AG04450 (cell line): ENCODE measurements at regions not wholly inside any gene's neighbourhood (a gene's known extent, or its start where the extent isn't known, plus 50 kb on each side); places are given as distances from the start of the nearest gene placed in this dataset.
"Not testable (repeated sequence)": the region's sequence is repeated elsewhere in the genome, so short reads cannot be mapped to it uniquely, and the experiment has no call there.

Experiments
- CTCF ChIA-PET: fragments of 300-600, 350-600 bp; formaldehyde crosslinking; extraction: SDS; loops from one replicate; lab custom pipeline; 2022; ENCODE audit warnings: antibody characterized with exemption, inconsistent platforms; lab: Charles Lee
- POLR2A ChIA-PET: fragments of 350-600 bp; formaldehyde crosslinking; extraction: SDS; loops from one replicate; lab custom pipeline; 2021; ENCODE audit warnings: antibody characterized with exemption, inconsistent platforms; lab: Yijun Ruan, JAX
- DNase-seq: peaks from one replicate; pipeline ENCODE4 v3.0.0-alpha.2; 2011; ENCODE audit warnings: low read depth, low spot score
- H3K27ac ChIP-seq: one replicate; pipeline ENCODE4 v1.5.1; 2012; ENCODE audit warnings: low read depth, low read length, control low read depth
- H3K27me3 ChIP-seq: one replicate; pipeline ENCODE4 v1.6.0; 2012; ENCODE audit warnings: low read length; ENCODE audit not compliant: control insufficient read depth, insufficient read depth
- H3K4me3 ChIP-seq: 2 replicates; pipeline ENCODE4 v1.5.1; 2011; ENCODE audit warnings: mild to moderate bottlenecking, low read depth, low read length, control low read depth
- H3K9me3 ChIP-seq: 2 replicates; pipeline ENCODE4 v1.5.1; 2012; ENCODE audit warnings: low read length; ENCODE audit not compliant: control insufficient read depth, insufficient read depth
- CTCF ChIP-seq: IDR thresholded peaks from 2 replicates; pipeline ENCODE4 v1.5.1; 2011; ENCODE audit warnings: low read depth, low read length, control low read depth, inconsistent platforms

DNA sequence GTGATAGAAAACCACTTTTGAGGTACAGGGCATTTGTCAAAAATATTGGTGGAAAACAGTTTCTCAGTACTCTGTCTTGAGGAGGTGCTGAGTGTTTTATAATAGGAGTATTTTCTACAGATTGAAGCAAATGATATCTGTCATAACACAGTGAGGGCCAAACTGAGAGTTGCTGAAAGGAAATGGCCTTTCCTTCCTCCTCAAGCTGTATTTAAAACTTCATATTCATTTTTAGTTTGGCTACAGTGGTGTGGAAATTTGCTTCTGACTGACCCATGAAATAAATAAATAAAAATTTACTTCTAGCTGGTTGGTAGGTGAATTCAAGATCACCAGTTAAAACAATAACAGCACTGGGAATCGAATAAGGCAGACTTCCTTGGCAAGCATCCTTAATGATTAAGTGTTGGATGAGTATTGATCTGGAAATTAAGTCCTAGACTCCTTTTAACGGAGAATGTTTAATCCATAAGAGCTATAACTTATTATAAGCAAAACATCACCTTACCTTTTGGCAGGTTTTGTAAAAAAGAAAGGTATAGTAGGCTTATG is 828.6 kb upstream of the CITED2 start:
- Histone ChIP-seq H3K9me3 (peaks cover 8% of the 10 kb centered on the region), H3K4me3 (no peak overlapping the region), H3K27me3 (no peaks in the 10 kb centered on the region), H3K27ac (no peak overlapping the region)
- POLR2A ChIA-PET: interaction anchor here (1.1 kb wide), 1 partner anchor 828 kb away, joined by 3 read pairs; the partner anchor contains the start of gene CITED2
- CTCF ChIA-PET: no interaction called here
- DNase-seq: no peak
- no peak for TF ChIP-seq CTCF

DNA sequence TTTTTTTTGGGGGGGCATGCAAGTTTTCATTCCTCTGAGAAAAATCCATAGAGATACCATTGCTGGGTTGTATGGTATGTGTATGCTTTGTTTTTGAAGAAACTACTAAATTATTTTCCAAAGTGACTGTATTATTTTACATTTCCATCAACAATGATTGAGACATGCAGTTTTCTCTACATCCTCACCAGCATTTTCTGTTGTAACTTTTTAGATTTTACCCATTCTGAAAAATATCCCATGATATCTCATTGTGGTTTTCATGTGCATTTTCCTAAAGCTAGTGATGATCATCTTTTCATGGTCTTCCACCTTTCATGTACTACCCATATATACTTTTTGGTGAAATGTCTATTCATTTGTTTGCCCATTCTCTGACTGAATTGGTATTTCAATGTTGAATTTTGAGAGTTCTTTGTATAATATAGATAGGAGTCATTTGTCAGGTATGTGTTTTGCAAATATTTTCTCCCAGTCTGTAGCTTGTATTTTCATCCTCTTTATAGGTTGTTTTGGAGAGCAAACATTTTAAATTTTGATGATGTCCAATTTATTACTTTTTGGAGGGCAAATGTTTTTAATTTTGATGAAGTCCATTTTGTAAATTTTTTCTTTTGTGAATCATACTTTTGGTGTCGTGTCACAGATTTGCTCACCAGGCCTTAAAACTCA is 827.5 kb upstream of the CITED2 start:
- no peak for TF ChIP-seq CTCF
- Histone ChIP-seq H3K4me3 (no peak overlapping the region), H3K9me3 (peaks cover 8% of the 10 kb centered on the region), H3K27me3 (no peaks in the 10 kb centered on the region), H3K27ac (no peak overlapping the region)
- POLR2A ChIA-PET: no interaction called here
- no peak for DNase-seq
- CTCF ChIA-PET: no interaction called here

GRCh38 chr6:140193269-140193668 is 818.8 kb upstream of the CITED2 start:
- no peak overlapping the region for H3K4me3 ChIP-seq
- ChIA-PET CTCF (interaction anchor here (0.5 kb wide), 1 partner anchor 161 kb away, joined by 10 read pairs; no protein-coding TSS in a partner anchor), POLR2A (no interaction called here)
- H3K27ac ChIP-seq: no peak overlapping the region
- H3K9me3 ChIP-seq: peaks cover 12% of the 10 kb centered on the region
- no peaks in the 10 kb centered on the region for H3K27me3 ChIP-seq
- DNase-seq: no peak
- no peak for TF ChIP-seq CTCF

GRCh38 chr6:140192018-140192417 is 817.6 kb upstream of the CITED2 start:
- CTCF ChIA-PET: no interaction called here
- no peak overlapping the region for H3K27ac ChIP-seq

GRCh38 chr6:140189263-140189662 is 814.8 kb upstream of the CITED2 start:
- POLR2A ChIA-PET, H3K4me3 ChIP-seq, H3K27ac ChIP-seq, H3K27me3 ChIP-seq, DNase-seq, CTCF ChIA-PET: not testable (repeated sequence)
- peaks cover 18% of the 10 kb centered on the region for H3K9me3 ChIP-seq

More at GRCh38 chr6:140192018-140192417, 817.6 kb upstream of the CITED2 start:
- H3K27me3 ChIP-seq: no peaks in the 10 kb centered on the region
- no peak for DNase-seq
- no peak overlapping the region for H3K4me3 ChIP-seq
- peaks cover 18% of the 10 kb centered on the region for H3K9me3 ChIP-seq
- POLR2A ChIA-PET: no interaction called here
- no peak for TF ChIP-seq CTCF
